Activated naive CD8-positive, alpha-beta T cell treated with anti-CD3 and anti-CD28 coated beads for 36 hours (primary cell): ENCODE measurements at regions not wholly inside any gene's neighbourhood (a gene's known extent, or its start where the extent isn't known, plus 50 kb on each side); places are given as distances from the start of the nearest gene placed in this dataset.
"Not testable (repeated sequence)": the region's sequence is repeated elsewhere in the genome, so short reads cannot be mapped to it uniquely, and the experiment has no call there.

Source experiments
- DNase-seq: peaks from one replicate; pipeline ENCODE4 v3.0.0; 2021
- H3K27ac Mint-ChIP-seq: one replicate; pipeline ENCODE4 v1.8.0; 2022; ENCODE audit warnings: mild to moderate bottlenecking, moderate library complexity, mixed read lengths
- H3K27me3 Mint-ChIP-seq: one replicate; pipeline ENCODE4 v1.8.0; 2022; ENCODE audit warnings: mild to moderate bottlenecking, mixed read lengths
- H3K36me3 Mint-ChIP-seq: one replicate; pipeline ENCODE4 v1.8.0; 2021; ENCODE audit warnings: mild to moderate bottlenecking, mixed read lengths
- H3K4me1 Mint-ChIP-seq: one replicate; pipeline ENCODE4 v1.8.0; 2021; ENCODE audit warnings: mixed read lengths
- H3K4me3 Mint-ChIP-seq: one replicate; pipeline ENCODE4 v1.8.0; 2022; ENCODE audit warnings: mild to moderate bottlenecking, moderate library complexity, mixed read lengths
- H3K9me3 Mint-ChIP-seq: one replicate; pipeline ENCODE4 v1.8.0; 2022; ENCODE audit warnings: mixed read lengths

DNA sequence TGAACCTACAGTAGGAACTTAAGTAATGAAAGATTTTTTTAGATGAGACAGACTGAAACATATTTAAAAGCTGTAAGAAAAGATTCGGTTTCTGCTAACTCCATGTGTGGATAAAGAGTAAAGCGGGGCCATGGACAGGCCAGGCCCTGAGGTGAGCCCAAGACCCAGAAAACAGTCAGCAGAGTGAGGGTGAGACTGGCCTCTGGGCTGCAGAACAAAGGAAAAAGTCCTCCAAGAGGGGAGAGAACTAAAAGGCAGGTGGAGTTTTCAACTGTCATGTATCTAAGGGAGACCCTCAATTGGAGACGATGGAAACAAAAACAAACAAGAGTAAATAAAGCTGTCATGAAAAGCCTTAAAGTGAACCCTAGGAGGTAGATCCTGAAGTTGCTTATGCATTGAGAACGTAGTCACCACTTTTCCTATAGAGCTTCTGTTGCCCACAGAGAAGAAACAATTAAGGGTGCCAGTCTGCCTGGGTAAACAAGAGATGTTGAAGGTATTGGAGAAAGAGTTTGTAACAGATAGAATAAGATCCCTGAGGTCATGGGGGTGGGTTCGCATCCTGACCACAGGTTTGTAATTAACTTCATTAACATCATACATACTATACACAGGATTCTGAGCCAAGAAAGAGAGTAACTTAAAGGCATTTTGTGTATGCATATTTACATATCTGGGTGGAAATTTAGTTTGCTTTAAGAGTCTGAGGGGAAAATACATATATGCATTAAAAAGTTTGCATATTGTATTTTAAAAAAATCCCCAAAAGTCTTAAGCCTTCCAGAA lies 268.7 kb upstream of the PDE3A start:
- no peaks in the 10 kb centered on the region for H3K27me3 Mint-ChIP-seq
- no peak overlapping the region for H3K27ac Mint-ChIP-seq
- no peaks in the 10 kb centered on the region for H3K4me1 Mint-ChIP-seq
- H3K36me3 Mint-ChIP-seq: no peaks in the 10 kb centered on the region
- no peak for DNase-seq
- H3K9me3 Mint-ChIP-seq: no peaks in the 10 kb centered on the region
- H3K4me3 Mint-ChIP-seq: no peak overlapping the region

DNA sequence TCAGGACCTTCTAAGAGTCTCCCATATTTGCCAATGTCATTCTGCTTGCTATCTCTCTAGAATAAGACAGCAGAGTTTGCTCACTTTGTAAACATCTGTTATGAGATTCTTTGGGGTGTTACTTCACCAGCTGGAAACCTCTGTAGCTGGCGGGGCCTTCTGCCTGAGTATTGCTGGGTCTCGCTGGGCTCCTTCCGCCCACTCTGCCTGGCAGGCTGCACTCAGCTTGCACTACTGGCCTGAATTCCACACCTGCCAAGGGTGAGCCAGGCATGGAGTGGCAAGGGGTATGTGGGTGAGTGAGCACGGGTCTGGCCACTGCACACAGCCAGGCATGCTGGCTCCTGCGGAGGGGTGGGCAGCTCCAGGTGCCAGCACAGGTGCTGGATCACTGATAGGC lies 267.3 kb upstream of the PDE3A start:
- DNase-seq: no peak
- no peak overlapping the region for H3K4me3 Mint-ChIP-seq
- no peaks in the 10 kb centered on the region for H3K27me3 Mint-ChIP-seq
- no peaks in the 10 kb centered on the region for H3K4me1 Mint-ChIP-seq
- H3K9me3 Mint-ChIP-seq: no peaks in the 10 kb centered on the region
- H3K36me3 Mint-ChIP-seq: no peaks in the 10 kb centered on the region
- no peak overlapping the region for H3K27ac Mint-ChIP-seq

DNA sequence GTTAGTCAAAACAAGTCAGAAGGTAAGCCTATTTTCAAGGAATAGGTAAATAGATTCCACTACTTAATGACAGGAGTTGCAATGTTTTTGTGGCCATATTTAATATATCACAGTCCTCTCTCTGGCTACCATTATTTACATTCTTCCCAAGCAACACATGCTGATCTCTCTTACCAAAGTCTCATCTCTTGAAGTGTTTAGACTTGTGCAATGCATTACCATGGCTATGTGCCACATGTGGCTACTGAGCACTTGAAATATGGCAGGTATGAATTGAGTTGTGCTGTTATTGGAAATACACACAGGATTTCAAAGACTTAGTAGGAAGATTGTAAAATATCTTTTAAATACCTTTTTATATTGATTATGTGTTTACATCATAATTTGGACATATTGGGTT lies 262.4 kb upstream of the PDE3A start:
- Mint-ChIP-seq H3K4me3 (no peak overlapping the region), H3K27ac (no peak overlapping the region), H3K36me3 (no peaks in the 10 kb centered on the region), H3K9me3 (no peaks in the 10 kb centered on the region), H3K27me3 (no peaks in the 10 kb centered on the region), H3K4me1 (no peaks in the 10 kb centered on the region)
- no peak for DNase-seq

DNA sequence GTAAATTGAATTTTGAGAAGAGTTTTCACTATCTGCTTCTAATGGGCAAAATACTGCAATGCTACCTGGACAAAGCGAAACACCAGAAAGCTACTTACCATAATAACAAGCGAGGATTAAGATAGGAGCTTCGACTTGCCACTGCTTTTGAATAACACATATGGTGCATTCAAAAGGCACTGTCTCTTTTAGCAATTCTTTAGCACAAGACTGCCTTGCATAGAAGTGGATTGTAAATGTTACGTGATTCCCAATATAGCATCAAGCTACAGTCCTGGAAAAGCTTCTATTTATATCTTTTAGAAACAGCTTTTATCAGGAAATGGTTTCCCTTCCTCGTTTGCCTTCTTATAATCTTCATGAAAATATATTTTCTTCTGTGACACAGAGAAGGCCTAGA lies 258.7 kb upstream of the PDE3A start:
- no peaks in the 10 kb centered on the region for H3K4me1 Mint-ChIP-seq
- no peak overlapping the region for H3K27ac Mint-ChIP-seq
- H3K27me3 Mint-ChIP-seq: no peaks in the 10 kb centered on the region
- H3K9me3 Mint-ChIP-seq: no peaks in the 10 kb centered on the region
- H3K4me3 Mint-ChIP-seq: no peak overlapping the region
- no peaks in the 10 kb centered on the region for H3K36me3 Mint-ChIP-seq
- no peak for DNase-seq

DNA sequence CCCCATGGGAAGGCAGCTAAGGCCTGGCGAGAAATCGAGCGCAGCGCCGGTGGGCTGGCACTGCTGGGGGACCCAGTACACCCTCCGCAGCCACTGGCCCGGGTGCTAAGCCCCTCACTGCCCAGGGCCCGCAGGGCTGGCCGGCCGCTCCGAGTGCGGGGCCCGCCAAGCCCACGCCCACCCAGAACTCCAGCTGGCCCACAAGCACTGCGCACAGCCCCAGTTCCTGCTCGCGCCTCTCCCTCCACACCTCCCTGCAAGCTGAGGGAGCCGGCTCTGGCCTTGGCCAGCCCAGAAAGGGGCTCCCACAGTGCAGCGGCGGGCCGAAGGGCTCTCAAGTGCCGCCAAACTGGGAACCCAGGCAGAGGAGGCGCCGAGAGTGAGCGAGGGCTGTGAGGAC lies 253.0 kb upstream of the PDE3A start:
- not testable (repeated sequence) for H3K27me3 Mint-ChIP-seq, H3K36me3 Mint-ChIP-seq, H3K27ac Mint-ChIP-seq, DNase-seq, H3K9me3 Mint-ChIP-seq, H3K4me3 Mint-ChIP-seq, H3K4me1 Mint-ChIP-seq

DNA sequence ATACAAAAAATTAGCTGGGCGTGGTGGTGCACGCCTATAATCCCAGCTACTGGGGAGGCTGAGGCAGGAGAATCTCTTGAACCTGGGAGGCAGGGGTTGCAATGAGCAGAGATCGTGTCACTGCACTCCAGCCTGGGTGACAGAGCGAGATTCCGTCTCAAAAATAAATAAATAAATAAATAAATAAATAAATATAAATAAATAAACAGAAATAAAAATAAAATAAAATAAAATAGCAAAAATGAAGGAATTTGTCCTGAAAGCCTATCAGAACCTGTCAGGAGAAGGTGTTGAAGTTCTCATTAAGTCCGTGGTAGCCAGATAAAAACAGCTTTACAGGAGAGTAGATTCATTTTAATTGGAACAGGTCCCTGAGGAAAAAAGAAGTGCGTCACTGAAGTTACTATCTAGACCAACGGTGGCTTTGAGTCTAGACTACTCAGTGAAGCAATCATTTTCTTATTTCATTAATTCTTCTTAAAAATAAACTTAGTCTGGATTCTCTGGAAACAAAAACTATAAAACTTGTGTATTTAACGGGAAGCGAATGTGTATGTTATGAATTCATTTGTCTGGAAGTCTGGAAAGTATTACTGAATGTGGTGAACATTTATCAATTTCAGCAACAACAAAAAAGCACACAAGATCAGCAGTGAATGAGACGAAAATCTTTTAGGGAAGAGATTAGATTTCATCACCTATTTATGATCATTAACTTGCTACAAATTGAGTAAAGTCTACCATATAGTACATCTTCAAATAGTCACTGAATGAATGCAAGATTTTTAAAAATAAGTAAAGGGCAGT lies 248.5 kb upstream of the PDE3A start:
- no peaks in the 10 kb centered on the region for H3K36me3 Mint-ChIP-seq
- H3K4me1 Mint-ChIP-seq: no peaks in the 10 kb centered on the region
- no peak for DNase-seq

DNA sequence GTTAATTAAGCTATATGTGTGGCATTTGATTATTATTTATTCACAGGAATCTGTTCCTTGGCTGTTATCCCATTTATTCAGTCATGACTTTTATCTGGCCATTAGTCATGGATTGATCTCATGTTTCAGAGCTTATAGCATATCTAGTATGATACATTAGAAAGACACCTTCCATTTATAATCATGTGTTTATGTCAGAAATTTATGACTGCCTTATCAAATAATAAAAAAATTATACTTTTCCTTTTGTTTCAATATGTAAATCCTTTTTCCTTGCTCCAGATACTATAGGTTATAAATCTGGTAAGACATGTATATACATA lies 248.0 kb upstream of the PDE3A start:
- Mint-ChIP-seq H3K4me1 (no peaks in the 10 kb centered on the region), H3K27ac (no peak overlapping the region), H3K4me3 (no peak overlapping the region)

More for the DNA sequence above, 248.5 kb upstream of the PDE3A start:
- Mint-ChIP-seq H3K9me3 (no peaks in the 10 kb centered on the region), H3K27ac (no peak overlapping the region), H3K4me3 (no peak overlapping the region), H3K27me3 (no peaks in the 10 kb centered on the region)

DNA sequence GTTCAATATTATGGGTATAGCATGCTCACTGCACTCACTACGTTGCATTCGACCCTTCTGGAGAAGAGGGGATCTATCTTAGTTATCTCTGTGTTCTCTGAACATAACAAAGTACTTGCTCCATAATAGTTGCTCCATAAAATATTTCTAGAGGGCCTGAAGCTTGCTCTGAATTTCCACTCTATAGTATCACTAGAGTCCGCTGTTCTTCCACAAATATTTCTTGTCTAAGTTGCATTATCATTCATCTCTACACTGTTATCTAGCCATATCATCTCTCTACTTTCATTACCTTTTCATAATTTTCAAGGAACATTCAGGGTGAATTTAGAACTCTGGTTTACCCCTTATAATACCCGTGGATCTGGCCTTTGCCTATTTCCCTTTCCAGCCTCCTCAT lies 246.1 kb upstream of the PDE3A start:
- Mint-ChIP-seq H3K9me3 (no peaks in the 10 kb centered on the region), H3K4me1 (no peaks in the 10 kb centered on the region), H3K27ac (no peak overlapping the region), H3K27me3 (no peaks in the 10 kb centered on the region), H3K4me3 (no peak overlapping the region), H3K36me3 (no peaks in the 10 kb centered on the region)
- no peak for DNase-seq

More for the DNA sequence above, 248.0 kb upstream of the PDE3A start:
- Mint-ChIP-seq H3K9me3 (no peaks in the 10 kb centered on the region), H3K27me3 (no peaks in the 10 kb centered on the region), H3K36me3 (no peaks in the 10 kb centered on the region)
- DNase-seq: no peak

DNA sequence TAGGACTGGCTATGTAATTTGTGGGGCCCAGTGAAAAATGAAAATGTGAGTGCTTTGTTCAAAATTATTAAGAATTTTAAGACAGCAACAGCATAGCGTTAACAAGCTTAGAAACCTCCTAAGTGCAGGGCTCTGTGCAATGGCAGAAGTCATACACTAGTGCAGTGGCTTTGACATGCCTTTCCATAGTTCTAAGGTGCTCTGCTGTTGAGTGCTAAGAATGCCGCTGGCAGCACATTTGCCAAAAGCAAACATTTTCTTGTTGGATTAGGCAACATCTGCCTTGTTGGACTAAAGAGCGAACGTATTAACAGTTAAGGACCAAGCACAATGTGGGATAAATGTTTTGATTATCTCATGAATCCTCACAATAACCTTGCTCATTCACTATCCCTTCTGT lies 244.9 kb upstream of the PDE3A start:
- no peaks in the 10 kb centered on the region for H3K36me3 Mint-ChIP-seq
- no peaks in the 10 kb centered on the region for H3K9me3 Mint-ChIP-seq
- no peak overlapping the region for H3K4me3 Mint-ChIP-seq
- H3K27me3 Mint-ChIP-seq: no peaks in the 10 kb centered on the region
- no peak overlapping the region for H3K27ac Mint-ChIP-seq
- DNase-seq: no peak
- H3K4me1 Mint-ChIP-seq: no peaks in the 10 kb centered on the region

DNA sequence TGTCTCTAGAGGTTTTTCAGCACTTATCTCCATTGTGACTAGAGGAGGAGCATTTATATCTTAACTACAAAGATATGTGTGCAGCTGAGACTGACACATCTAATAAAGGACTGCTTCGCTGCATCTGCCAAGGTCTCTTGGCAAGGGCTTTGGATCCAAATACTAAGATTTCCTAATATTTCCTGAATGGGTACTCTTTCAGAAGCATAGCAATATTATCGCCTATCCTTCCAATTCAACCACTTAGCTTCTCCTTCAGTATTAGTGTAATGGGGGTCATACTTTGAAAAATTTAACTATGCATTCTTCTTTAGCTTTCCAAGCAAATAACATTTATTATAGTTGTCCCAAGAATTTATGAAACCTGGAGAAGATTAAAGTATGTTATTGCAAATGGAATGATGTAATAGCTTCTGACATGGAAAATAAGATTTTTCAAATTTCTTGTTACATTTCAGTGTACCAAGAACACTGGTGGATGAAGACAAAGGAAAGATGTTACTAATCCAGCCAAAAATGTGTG lies 243.0 kb upstream of the PDE3A start:
- Mint-ChIP-seq H3K9me3 (no peaks in the 10 kb centered on the region), H3K4me1 (no peaks in the 10 kb centered on the region), H3K27me3 (no peaks in the 10 kb centered on the region), H3K36me3 (no peaks in the 10 kb centered on the region), H3K27ac (no peak overlapping the region), H3K4me3 (no peak overlapping the region)
- no peak for DNase-seq

DNA sequence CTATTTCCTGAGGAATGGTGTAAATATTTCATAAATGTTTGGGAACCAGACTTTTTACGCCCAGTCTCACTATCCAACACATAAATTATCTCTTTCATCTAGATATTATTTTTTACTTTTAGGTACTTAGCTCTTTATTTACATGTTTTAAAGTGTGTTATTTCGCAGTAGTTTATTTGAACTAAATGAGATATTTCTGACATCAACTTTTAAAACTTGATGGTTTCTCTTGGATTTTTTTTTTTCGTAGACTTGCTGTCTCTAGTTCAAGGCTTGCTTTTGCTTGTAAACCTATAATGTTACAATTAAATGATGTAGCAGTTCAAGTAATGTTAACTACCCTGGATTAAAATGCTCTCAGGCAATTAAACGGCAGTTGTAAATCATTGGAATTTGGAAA lies 241.7 kb upstream of the PDE3A start:
- H3K9me3 Mint-ChIP-seq: no peaks in the 10 kb centered on the region
- H3K4me1 Mint-ChIP-seq: no peaks in the 10 kb centered on the region

DNA sequence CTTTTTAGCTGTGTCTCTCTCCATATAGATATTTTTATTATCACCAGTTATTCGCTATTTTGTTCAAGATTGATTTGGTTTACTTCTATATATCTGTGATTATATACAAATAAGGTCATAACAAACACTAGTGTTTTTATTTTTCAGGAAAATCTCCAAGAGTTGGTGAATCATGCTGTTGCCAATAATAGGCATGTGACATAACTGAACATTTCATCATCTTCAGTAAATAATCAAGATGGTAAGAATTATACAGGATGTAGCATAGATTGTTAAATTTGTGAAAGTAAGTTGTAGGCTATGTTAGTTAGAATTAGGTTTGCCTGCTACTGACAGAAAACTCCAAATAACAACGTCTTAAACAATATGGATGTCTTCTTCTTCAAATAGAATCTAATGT lies 240.9 kb upstream of the PDE3A start:
- Mint-ChIP-seq H3K27ac (no peak overlapping the region), H3K4me1 (no peaks in the 10 kb centered on the region), H3K4me3 (no peak overlapping the region), H3K9me3 (no peaks in the 10 kb centered on the region), H3K36me3 (no peaks in the 10 kb centered on the region), H3K27me3 (no peaks in the 10 kb centered on the region)
- DNase-seq: no peak

More for the DNA sequence above, 241.7 kb upstream of the PDE3A start:
- no peak overlapping the region for H3K27ac Mint-ChIP-seq
- DNase-seq: no peak
- H3K27me3 Mint-ChIP-seq: no peaks in the 10 kb centered on the region
- no peak overlapping the region for H3K4me3 Mint-ChIP-seq
- H3K36me3 Mint-ChIP-seq: no peaks in the 10 kb centered on the region

DNA sequence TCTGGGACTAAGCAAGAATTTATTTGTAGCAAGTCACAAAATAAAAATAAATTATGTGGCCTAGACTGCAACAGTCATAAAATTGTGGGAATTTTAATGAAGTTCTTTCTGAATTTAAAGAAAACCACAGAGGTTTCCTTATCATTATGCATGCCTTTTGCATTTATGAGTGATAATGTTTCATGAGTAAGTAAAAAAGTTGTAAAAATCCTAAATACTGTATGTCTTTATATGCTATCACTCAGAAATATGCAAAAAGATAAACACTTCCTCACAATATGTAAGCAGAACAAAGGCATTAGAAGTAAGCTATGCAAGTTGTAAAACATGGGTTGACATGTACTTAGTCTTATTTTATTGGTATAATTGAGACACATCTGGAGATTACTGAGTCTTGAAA lies 239.4 kb upstream of the PDE3A start:
- Mint-ChIP-seq H3K27me3 (no peaks in the 10 kb centered on the region), H3K4me1 (no peaks in the 10 kb centered on the region), H3K9me3 (no peaks in the 10 kb centered on the region), H3K4me3 (no peak overlapping the region), H3K36me3 (no peaks in the 10 kb centered on the region), H3K27ac (no peak overlapping the region)
- DNase-seq: no peak

DNA sequence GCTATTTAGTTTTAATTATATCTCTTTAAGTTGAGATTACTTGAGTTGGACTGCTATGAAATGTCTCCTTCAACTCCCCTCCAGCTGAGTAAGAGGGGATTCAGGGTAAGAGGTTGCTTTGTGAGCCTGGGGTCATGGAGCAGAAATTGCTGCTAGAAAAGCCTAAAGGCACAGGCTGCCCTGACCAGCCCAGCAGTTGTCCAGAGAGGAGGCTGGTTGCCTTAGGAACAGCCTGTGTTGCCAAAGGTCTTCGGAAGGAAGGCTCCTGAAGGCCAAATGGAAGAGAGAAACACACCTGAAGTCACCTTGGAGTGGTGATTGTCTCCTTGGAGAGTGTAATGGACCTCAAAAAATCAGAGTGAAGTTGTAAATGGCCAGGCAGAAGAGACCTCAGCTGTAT lies 235.5 kb upstream of the PDE3A start:
- peaks cover 4% of the 10 kb centered on the region for H3K27me3 Mint-ChIP-seq
- H3K36me3 Mint-ChIP-seq: no peaks in the 10 kb centered on the region
- H3K4me1 Mint-ChIP-seq: no peaks in the 10 kb centered on the region
- no peak for DNase-seq
- H3K9me3 Mint-ChIP-seq: no peaks in the 10 kb centered on the region
- H3K4me3 Mint-ChIP-seq: no peak overlapping the region
- H3K27ac Mint-ChIP-seq: no peak overlapping the region

DNA sequence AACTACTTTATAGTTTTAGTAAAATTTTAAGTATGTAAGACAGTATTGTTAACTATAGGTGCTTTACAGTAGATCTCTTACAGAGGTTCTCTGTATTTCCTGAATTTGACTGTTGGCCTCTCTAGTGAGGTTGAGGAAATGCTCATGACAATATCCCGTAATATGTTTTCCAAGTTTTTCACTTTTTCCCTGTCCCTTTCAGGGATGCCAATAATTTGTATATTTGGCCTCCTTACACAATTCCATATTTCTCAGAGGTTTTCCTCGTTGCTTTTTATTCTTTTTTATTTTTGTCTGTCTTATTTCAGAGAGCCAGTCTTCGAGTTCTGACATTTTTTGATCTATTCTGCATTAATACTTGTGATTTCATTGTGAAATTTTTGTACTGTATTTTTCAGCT lies 233.7 kb upstream of the PDE3A start:
- H3K36me3 Mint-ChIP-seq: no peaks in the 10 kb centered on the region
- no peak overlapping the region for H3K4me3 Mint-ChIP-seq
- H3K27me3 Mint-ChIP-seq: peaks cover 4% of the 10 kb centered on the region
- DNase-seq: no peak
- no peak overlapping the region for H3K27ac Mint-ChIP-seq
- H3K9me3 Mint-ChIP-seq: no peaks in the 10 kb centered on the region
- no peaks in the 10 kb centered on the region for H3K4me1 Mint-ChIP-seq

DNA sequence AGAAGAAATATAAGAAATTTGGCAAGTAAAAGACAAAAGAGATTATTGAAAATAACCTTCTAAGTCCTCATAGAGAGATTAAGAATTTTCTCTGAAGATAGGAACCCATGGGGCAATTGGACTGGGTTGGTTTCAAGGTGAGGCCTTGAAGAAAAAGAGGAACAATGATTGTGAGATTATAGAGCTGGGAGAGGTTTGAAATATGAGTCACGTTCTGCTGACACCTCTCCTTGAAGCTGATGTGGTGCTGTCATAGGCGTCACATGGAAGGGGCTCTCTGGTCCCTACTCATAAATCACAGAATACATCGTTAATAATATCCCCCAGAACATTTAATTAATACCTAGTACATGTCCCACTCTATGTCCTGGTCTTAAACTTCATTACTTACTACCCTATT lies 227.6 kb upstream of the PDE3A start:
- Mint-ChIP-seq H3K27me3 (peaks cover 4% of the 10 kb centered on the region), H3K27ac (no peak overlapping the region), H3K4me3 (no peak overlapping the region), H3K36me3 (no peaks in the 10 kb centered on the region), H3K4me1 (no peaks in the 10 kb centered on the region), H3K9me3 (no peaks in the 10 kb centered on the region)
- DNase-seq: no peak
